HPDE6-E6E7 (cell line): ENCODE measurements at regions not wholly inside any gene's neighbourhood (a gene's known extent, or its start where the extent isn't known, plus 50 kb on each side); places are given as distances from the start of the nearest gene placed in this dataset.
A peak's percentile ranks its signal among the peaks of the same experiment; 100 is the strongest.
"Not testable (repeated sequence)": the region's sequence is repeated elsewhere in the genome, so short reads cannot be mapped to it uniquely, and the experiment has no call there.

Experiments used
- DNase-seq: peaks from one replicate; pipeline ENCODE4 v3.0.0; 2011; ENCODE audit warnings: missing footprints; ENCODE audit errors: extremely low spot score

DNA sequence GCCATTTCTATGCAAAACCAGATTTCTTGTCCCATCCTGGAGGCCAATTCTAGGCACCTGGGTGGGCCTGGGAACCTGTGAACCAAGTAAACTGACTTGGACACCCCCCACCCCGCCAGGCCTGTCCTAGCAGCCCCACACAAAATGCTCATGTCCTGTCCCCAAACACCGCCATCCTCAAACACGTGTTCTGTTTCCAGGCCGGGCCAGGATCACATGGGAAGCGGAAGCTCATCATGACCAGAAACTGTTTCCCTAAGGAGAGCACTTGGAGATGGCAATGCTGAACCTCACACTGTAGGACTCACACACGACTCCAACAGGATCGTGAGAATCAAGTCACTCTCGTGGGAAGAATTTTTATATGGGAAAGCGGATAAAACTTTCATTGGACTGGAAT is 78.7 kb upstream of the DRD5 start:
- DNase-seq = not testable (repeated sequence)

DNA sequence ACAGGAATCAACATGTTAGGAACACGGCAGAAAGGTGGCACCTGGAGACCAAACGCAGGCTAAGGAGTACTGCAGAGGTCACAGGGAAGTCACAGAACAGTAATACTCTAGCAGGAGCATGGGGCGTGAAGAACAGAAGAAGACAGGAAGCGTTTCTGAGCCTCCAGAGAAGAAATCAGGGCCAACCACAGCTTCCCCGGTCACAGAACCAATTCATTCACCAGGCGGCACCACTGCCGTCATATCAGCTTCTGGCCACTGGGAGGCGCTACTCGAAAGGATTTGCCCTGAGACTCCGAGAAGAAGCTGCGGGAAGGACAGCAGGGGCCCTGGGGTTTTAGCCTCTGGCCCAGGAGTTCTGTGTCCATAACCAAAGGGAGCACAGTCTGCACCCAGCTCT is 78.0 kb upstream of the DRD5 start:
- DNase-seq = peak; percentile 34

DNA sequence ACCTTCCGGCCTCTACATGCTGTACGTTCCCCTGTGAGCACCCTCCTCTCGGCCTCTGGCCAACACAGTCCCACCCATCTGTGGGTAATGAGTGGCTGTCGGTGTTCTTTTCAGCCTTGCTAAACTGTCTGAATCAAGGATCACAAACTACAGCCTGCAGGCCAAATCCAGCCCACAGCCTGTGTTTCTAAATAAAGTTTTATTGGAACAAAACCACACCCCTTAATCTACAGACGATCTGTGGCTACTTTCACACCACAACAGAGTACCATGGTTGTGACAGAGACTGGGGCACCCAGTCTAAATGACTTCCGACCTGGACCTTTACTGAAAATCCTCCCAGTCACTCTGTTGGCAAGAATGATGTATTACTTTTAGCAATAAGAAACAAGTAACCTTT is 77.3 kb upstream of the DRD5 start:
- not testable (repeated sequence) for DNase-seq

DNA sequence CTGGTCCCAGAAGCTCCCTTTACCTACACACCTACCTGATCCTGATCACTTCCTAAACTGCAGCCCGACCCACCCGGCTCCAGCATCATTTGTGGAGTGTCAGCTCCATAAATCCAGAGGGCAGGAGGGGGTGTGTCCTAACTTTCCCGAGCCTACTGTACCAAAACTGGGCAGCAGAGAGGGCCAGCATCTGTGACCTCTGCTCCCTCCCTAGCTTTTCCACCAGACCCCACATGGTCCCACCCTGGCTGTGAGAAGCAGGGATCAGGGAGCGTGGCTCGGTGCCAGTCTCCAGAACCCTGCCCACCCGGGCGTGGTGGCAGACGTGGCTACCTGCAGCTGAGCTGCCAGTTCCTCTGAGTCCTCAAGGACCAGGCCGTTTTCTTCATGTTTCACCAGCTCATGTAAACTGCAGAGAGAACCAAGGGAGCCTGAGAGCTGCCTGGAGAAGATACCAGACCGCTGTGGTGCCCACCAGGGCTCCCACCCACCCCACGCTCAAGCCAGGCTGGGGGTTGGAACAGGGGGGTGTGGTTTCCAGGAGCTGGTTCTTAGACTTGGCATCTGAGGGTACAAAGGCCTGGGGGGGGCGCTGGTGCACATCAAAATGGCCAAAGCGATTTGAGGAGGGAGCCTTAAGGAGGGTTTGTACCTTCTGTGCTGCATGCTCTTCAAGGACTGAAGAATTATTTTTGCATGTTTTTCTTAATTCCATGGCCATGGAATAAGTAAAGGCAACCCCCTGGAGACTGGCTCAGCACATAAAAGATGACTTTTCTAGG is 76.7 kb upstream of the DRD5 start:
- DNase-seq = no peak

DNA sequence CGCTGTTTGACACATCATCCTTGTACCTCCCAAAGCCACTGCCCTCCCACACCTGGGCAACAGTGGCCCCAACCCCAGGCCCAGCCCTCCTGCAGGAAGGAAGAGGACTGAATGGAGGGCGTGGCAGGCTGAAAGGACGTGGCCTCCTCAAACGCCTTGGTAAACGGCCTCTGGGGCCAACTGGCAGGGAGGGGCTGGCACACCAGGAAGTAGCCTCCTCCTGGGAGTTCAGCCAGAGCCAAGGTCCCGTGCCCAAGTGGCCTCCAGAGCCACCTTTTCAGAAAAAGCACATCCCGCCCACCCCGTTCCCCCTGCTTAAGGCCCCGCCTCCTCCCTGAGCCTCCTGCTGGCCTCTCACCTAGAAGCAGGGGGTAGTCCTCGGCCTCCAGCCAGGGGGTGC is 74.2 kb upstream of the DRD5 start:
- not testable (repeated sequence) for DNase-seq

DNA sequence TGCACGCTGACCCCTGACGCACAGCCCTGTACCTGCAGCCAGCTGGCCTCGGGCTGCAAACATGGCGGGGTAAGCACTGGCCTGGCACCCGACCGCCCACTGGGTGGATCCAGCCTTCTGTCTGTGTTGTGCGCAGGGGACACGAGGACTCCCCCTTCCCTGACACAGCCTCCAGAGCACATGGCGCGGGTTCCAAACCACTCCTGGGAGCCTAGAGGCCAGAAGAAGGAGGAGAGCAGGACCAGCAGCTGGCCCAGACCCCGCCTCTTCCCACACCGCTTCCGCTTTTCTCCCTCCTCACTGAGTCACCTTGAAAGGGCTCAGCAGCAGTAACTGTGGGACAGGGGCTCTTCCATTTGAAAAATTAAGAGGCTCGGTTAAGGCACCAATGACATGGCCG is 73.5 kb upstream of the DRD5 start:
- not testable (repeated sequence) for DNase-seq

DNA sequence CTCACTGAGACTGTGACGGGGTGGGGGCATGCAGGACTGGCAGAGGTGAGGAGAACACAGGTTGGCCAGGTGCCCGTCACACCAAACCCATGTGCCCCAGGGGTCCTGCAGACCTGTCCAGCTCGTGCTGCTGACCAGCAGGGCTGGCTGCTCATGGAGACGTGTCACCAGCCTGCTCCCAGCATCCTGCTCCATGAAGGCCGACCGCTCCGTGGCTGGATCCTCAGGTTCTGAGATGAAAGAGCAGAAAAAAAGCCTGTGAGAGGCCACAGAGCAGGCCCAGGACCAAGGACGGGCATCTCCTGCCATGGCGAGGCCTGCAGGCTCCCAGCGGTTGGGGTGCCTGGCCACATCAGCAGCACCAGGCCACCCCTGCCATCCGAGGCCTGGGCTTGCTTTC is 71.7 kb upstream of the DRD5 start:
- DNase-seq = no peak

DNA sequence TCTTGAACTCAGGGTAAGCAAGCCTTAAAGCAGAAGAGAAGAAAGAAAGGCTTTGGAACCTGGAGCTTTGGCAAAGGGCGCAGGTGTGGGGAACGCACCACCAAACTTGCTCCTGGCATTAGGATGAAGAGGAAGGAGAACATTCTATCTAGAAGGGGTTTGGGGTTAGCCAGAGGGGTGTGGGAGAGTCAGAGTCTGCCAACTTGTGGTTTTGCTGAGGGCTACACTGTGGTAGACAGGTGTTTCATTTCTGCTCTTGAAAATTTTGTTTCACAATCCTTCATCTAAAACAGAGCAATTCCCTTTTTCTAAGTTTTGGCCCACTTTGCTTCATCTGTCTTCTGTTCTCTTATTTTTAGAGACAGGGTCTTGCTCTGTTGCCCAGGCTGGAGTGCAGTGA is 66.2 kb upstream of the DRD5 start:
- DNase-seq = not testable (repeated sequence)

DNA sequence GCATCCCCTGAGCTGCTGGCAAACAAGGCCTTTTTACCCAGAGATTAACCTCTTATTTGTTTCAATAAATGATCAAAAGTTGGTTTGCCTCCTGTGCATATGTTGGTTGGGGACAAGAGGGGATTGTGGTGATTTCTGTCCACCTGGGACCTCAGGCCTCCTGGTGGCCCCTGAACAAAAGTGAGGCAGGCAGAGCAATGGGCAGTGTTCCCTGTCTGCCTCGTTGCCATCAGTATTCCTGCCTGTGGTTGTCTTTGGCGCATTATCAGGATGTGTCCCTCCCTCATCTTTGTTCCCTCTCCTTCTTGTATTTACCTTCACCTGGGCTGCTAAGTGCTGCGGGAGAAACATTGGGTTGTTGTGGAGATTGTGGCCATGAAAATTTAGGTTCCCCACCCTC is 65.3 kb upstream of the DRD5 start:
- DNase-seq = no peak

DNA sequence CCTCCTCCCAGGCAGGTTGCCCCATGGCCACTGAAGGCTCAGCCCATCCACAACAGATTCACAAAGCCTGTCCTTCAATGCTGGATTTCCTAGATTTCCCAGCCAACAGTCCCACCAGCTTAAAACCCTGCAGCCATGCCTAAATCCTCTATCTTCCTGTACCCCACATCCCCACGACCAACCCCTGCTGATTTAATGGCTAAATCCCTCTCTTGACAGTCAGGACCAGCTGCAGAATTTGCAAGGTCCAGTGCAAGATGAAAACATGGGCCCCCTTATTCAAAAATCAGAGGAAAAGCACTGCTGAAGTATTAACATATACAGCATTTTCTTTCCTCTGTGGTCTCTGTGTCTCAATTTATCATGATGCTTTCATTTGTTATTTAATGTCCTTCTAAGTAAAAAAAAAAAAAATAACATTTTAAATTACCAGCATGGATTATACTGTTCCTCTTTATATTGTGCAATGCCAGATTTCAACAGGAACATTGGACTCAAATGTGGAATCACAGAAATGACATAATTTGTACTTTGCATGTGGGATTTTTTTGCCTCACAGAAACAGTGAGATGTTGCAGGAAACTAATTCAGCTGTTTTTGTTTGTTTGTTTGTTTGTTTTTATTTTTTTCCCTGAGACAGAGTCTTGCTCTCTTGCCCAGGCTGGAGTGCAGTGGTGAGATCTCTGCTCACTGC is 63.0 kb upstream of the DRD5 start:
- not testable (repeated sequence) for DNase-seq

DNA sequence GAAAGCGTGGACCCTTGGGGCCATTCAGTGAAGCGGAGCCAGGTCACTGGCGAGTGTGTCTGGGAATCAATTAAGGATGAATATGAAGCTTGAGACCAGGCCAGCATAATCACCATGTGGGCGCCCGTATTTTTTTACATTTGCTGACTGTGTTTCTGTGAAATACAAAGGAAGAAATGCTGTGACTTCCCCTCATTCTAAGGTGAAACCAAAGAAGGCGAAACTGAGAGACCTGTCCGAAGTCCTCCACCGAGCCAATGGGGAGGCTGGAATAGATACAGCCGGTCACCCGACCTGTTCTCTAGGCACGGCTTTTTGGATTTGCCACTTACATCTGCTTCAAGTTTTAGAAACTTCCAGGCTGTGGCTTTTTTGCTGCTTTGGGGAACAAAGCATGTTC is 59.3 kb upstream of the DRD5 start:
- not testable (repeated sequence) for DNase-seq
